ENCODE measurements at regions not wholly inside any gene's neighbourhood (a gene's known extent, or its start where the extent isn't known, plus 50 kb on each side); places are given as distances from the start of the nearest gene placed in this dataset.
A peak's percentile ranks its signal among the peaks of the same experiment; 100 is the strongest.
"Not testable (repeated sequence)": the region's sequence is repeated elsewhere in the genome, so short reads cannot be mapped to it uniquely, and the experiment has no call there.

- DNase-seq = no peak
These were observed 850.1 kb downstream of the TBC1D32 start for GRCh38 chr6:120484146-120484545.

GRCh38 chr6:120478650-120479049, 855.6 kb downstream of the TBC1D32 start:
- DNase-seq = no peak

- DNase-seq = no peak
These were observed 860.5 kb downstream of the TBC1D32 start for GRCh38 chr6:120473804-120474203.

GRCh38 chr6:120468486-120468885, 865.8 kb downstream of the TBC1D32 start:
- DNase-seq = no peak

GRCh38 chr6:120451508-120451907, 882.8 kb downstream of the TBC1D32 start:
- no peak for DNase-seq

- peak; percentile 2 for DNase-seq
These were observed 886.7 kb downstream of the TBC1D32 start for GRCh38 chr6:120447605-120448004.

GRCh38 chr6:120432840-120433239, 901.4 kb downstream of the TBC1D32 start:
- not testable (repeated sequence) for DNase-seq

GRCh38 chr6:120431841-120432240, 902.4 kb downstream of the TBC1D32 start:
- no peak for DNase-seq

- DNase-seq = no peak
These were observed 922.9 kb downstream of the TBC1D32 start for GRCh38 chr6:120411394-120411793.

- no peak for DNase-seq
These were observed 923.7 kb downstream of the TBC1D32 start for GRCh38 chr6:120410586-120410985.

GRCh38 chr6:120407696-120408095, 926.6 kb downstream of the TBC1D32 start:
- no peak for DNase-seq

GRCh38 chr6:120405947-120406346, 928.3 kb downstream of the TBC1D32 start:
- DNase-seq = no peak

- no peak for DNase-seq
These were observed 938.5 kb downstream of the TBC1D32 start for GRCh38 chr6:120395784-120396183.

- DNase-seq = no peak
These were observed 939.0 kb downstream of the TBC1D32 start for GRCh38 chr6:120395330-120395729.

- peak; percentile 64 for DNase-seq
These were observed 941.3 kb downstream of the TBC1D32 start for GRCh38 chr6:120392941-120393340.

- DNase-seq = peak; percentile 80
These were observed 949.6 kb downstream of the TBC1D32 start for GRCh38 chr6:120384671-120385070.

GRCh38 chr6:120383681-120384080, 950.6 kb downstream of the TBC1D32 start:
- peak; percentile 51 for DNase-seq

- peak; percentile 53 for DNase-seq
These were observed 955.6 kb downstream of the TBC1D32 start for GRCh38 chr6:120378582-120379220.

GRCh38 chr6:120373185-120373584, 961.1 kb downstream of the TBC1D32 start:
- DNase-seq = no peak

- no peak for DNase-seq
These were observed 970.9 kb downstream of the TBC1D32 start for GRCh38 chr6:120363429-120363828.

- not testable (repeated sequence) for DNase-seq
These were observed 975.7 kb downstream of the TBC1D32 start for GRCh38 chr6:120358535-120358934.

GRCh38 chr6:120357447-120357846, 976.8 kb downstream of the TBC1D32 start:
- peak; percentile 6 for DNase-seq

GRCh38 chr6:120355822-120356221, 978.5 kb downstream of the TBC1D32 start:
- DNase-seq = peak; percentile 83

- DNase-seq = peak; percentile 57
These were observed 979.7 kb downstream of the TBC1D32 start for GRCh38 chr6:120354452-120355098.

- no peak for DNase-seq
These were observed 981.8 kb downstream of the TBC1D32 start for GRCh38 chr6:120352491-120352890.
